H1 (cell line): ENCODE measurements at regions not wholly inside any gene's neighbourhood (a gene's known extent, or its start where the extent isn't known, plus 50 kb on each side); places are given as distances from the start of the nearest gene placed in this dataset.

Experiments used
- CEBPB ChIP-seq: IDR thresholded peaks from 2 replicates; pipeline ENCODE4 v1.6.1; 2012; ENCODE audit warnings: low read depth, low read length
- EZH2 ChIP-seq: fragments of 200-600 bp; sonication (generic); IDR thresholded peaks from 2 replicates; pipeline ENCODE4 v1.7.1; 2012; ENCODE audit warnings: low read depth, mild to moderate bottlenecking, moderate library complexity, low read length, inconsistent platforms; ENCODE audit not compliant: severe bottlenecking
- PHF8 ChIP-seq: fragments of 200-600 bp; sonication (generic); conservative IDR thresholded peaks from 2 replicates; pipeline ENCODE4 v1.7.1; 2012; ENCODE audit warnings: low read depth, mild to moderate bottlenecking, inconsistent platforms, low read length, moderate library complexity
- POLR2A ChIP-seq, 2 experiments: IDR thresholded peaks; 1 replicate in 1 of 2; 2 replicates in 1 of 2; pipeline ENCODE4 v1.6.1; 2011; ENCODE audit warnings: low read depth in 2 of 2, low read length in 2 of 2, mild to moderate bottlenecking in 2 of 2; ENCODE audit errors: control extremely low read depth in 1 of 2
- YY1 ChIP-seq: IDR thresholded peaks from 2 replicates; pipeline ENCODE4 v1.6.1; 2011; ENCODE audit warnings: low read depth, mild to moderate bottlenecking, low read length
- TF ChIP-seq, protein P1 (sequence below), 3 experiments: IDR thresholded peaks; 1 replicate in 2 of 3; 2 replicates in 1 of 3; pipeline versions ENCODE4 v1.5.1 to v1.6.1; 2011; ENCODE audit warnings: low read length in 3 of 3, mild to moderate bottlenecking in 3 of 3, inconsistent platforms in 2 of 3, low read depth in 1 of 3, moderate library complexity in 1 of 3; ENCODE audit not compliant: insufficient read depth in 1 of 3; ENCODE audit errors: control extremely low read depth in 1 of 3

DNA sequence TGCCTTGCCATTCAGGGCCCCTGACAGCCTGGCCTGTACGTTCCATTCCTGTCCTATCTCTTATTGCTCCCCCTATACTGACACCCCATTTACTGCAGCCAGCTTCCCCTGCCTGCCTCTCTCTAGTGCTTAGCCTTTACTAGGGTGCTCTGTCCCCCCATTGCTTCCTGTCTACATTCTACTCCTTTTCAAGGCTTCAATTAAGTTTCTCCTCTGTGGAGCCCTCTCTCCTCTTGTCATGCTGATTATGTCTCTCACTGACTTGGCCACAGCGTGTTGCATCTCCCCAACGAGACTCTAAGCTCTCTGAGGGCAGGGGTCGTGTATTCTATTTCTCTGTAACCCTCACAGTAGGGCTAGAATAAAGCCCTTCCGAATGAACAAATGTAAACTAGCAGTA lies 185.2 kb downstream of the RPLP1 start:
- TF ChIP-seq YY1 = no peak
- TF ChIP-seq, protein P1, sequence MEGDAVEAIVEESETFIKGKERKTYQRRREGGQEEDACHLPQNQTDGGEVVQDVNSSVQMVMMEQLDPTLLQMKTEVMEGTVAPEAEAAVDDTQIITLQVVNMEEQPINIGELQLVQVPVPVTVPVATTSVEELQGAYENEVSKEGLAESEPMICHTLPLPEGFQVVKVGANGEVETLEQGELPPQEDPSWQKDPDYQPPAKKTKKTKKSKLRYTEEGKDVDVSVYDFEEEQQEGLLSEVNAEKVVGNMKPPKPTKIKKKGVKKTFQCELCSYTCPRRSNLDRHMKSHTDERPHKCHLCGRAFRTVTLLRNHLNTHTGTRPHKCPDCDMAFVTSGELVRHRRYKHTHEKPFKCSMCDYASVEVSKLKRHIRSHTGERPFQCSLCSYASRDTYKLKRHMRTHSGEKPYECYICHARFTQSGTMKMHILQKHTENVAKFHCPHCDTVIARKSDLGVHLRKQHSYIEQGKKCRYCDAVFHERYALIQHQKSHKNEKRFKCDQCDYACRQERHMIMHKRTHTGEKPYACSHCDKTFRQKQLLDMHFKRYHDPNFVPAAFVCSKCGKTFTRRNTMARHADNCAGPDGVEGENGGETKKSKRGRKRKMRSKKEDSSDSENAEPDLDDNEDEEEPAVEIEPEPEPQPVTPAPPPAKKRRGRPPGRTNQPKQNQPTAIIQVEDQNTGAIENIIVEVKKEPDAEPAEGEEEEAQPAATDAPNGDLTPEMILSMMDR (IDR thresholded peaks at IDR 0.05; ENCODE audit: control extremely low read depth in 1 of 3, insufficient read depth in 1 of 3, low read depth in 1 of 3, low read length in 3 of 3) = no peak
- no peak for TF ChIP-seq CEBPB
- no peak for TF ChIP-seq POLR2A (IDR thresholded peaks at IDR 0.05; ENCODE audit: control extremely low read depth in 1 of 2, low read depth in 2 of 2, low read length in 2 of 2)
- TF ChIP-seq EZH2 = no peak
- no peak for TF ChIP-seq PHF8
